Trophoblast cell (in vitro differentiated cells and primary cell): ENCODE measurements at regions not wholly inside any gene's neighbourhood (a gene's known extent, or its start where the extent isn't known, plus 50 kb on each side); places are given as distances from the start of the nearest gene placed in this dataset.
"Not testable (repeated sequence)": the region's sequence is repeated elsewhere in the genome, so short reads cannot be mapped to it uniquely, and the experiment has no call there.

Experiments used
- DNase-seq, 2 donors: peaks; one replicate each; pipeline ENCODE4 v3.0.0-alpha.2; 2016
- H2AFZ ChIP-seq: 2 replicates; pipeline ENCODE4 v1.6.1; 2013; ENCODE audit warnings: low read length, moderate library complexity, mild to moderate bottlenecking; ENCODE audit not compliant: insufficient read depth, poor library complexity
- H2AK5ac ChIP-seq: 2 replicates; pipeline ENCODE4 v1.6.1; 2013; ENCODE audit warnings: mild to moderate bottlenecking, low read length
- H2BK120ac ChIP-seq: 2 replicates; pipeline ENCODE4 v1.6.1; 2013; ENCODE audit warnings: low read length, mild to moderate bottlenecking, moderate library complexity; ENCODE audit not compliant: insufficient read depth, poor library complexity
- H2BK12ac ChIP-seq: 2 replicates; pipeline ENCODE4 v1.6.1; 2013; ENCODE audit warnings: mild to moderate bottlenecking, low read length, moderate library complexity
- H2BK5ac ChIP-seq: 2 replicates; pipeline ENCODE4 v1.6.1; 2013; ENCODE audit warnings: low read length, low read depth, moderate library complexity, mild to moderate bottlenecking; ENCODE audit not compliant: poor library complexity
- H3K14ac ChIP-seq: 2 replicates; pipeline ENCODE4 v1.6.1; 2013; ENCODE audit warnings: mild to moderate bottlenecking, low read length
- H3K18ac ChIP-seq: 2 replicates; pipeline ENCODE4 v1.6.1; 2013; ENCODE audit warnings: mild to moderate bottlenecking, low read length
- H3K23ac ChIP-seq: 2 replicates; pipeline ENCODE4 v1.6.1; 2013; ENCODE audit warnings: low read length
- H3K27ac ChIP-seq: 2 replicates; pipeline ENCODE4 v1.5.1; 2013; ENCODE audit warnings: low read depth, mild to moderate bottlenecking, inconsistent platforms, low read length, moderate library complexity
- H3K27me3 ChIP-seq: 2 replicates; pipeline ENCODE4 v1.6.1; 2013; ENCODE audit warnings: inconsistent platforms, mild to moderate bottlenecking, low read length, moderate library complexity; ENCODE audit not compliant: insufficient read depth
- H3K36me3 ChIP-seq, 2 experiments: 1 replicate in 1 of 2; 2 replicates in 1 of 2; pipeline ENCODE4 v1.6.1; 2013; ENCODE audit warnings: low read length in 2 of 2, mild to moderate bottlenecking in 2 of 2, moderate library complexity in 1 of 2; ENCODE audit not compliant: insufficient read depth in 2 of 2, control insufficient read depth in 1 of 2
- H3K4ac ChIP-seq: 2 replicates; pipeline ENCODE4 v1.6.1; 2013; ENCODE audit warnings: low read depth, mild to moderate bottlenecking, low read length, moderate library complexity
- H3K4me1 ChIP-seq, 2 experiments: 1 replicate in 1 of 2; 2 replicates in 1 of 2; pipeline ENCODE4 v1.6.1; 2013; ENCODE audit warnings: low read length in 2 of 2, mild to moderate bottlenecking in 2 of 2, moderate library complexity in 1 of 2; ENCODE audit not compliant: insufficient read depth in 2 of 2, control insufficient read depth in 1 of 2
- H3K4me2 ChIP-seq: 2 replicates; pipeline ENCODE4 v1.6.1; 2013; ENCODE audit warnings: inconsistent platforms, mild to moderate bottlenecking, low read length, moderate library complexity
- H3K4me3 ChIP-seq: 2 replicates; pipeline ENCODE4 v1.5.1; 2013; ENCODE audit warnings: mild to moderate bottlenecking, low read depth, low read length, inconsistent platforms
- H3K79me1 ChIP-seq: one replicate; pipeline ENCODE4 v1.6.1; 2013; ENCODE audit warnings: low read length
- H3K79me2 ChIP-seq: 2 replicates; pipeline ENCODE4 v1.6.1; 2013; ENCODE audit warnings: low read length, mild to moderate bottlenecking; ENCODE audit not compliant: control insufficient read depth, insufficient read depth, poor library complexity
- H3K9ac ChIP-seq: 2 replicates; pipeline ENCODE4 v1.6.1; 2013; ENCODE audit warnings: mild to moderate bottlenecking, low read length
- H3K9me3 ChIP-seq: 2 replicates; pipeline ENCODE4 v1.6.1; 2013; ENCODE audit warnings: low read depth, mild to moderate bottlenecking, control low read depth, inconsistent platforms, low read length; ENCODE audit not compliant: insufficient read depth
- H4K12ac ChIP-seq: 2 replicates; pipeline ENCODE4 v1.6.1; 2013; ENCODE audit warnings: low read depth, mild to moderate bottlenecking, low read length, moderate library complexity
- H4K8ac ChIP-seq: 2 replicates; pipeline ENCODE4 v1.6.1; 2013; ENCODE audit warnings: low read depth, mild to moderate bottlenecking, low read length, moderate library complexity
- H4K91ac ChIP-seq: one replicate; pipeline ENCODE4 v1.6.1; 2013; ENCODE audit warnings: low read depth, mild to moderate bottlenecking, low read length, moderate library complexity
- WGBS: extraction: QIAGEN DNeasy Blood & Tissue Kit; methylation state at CpG from one replicate; pipeline ENCODE4 v1.1.7; 2013; ENCODE audit warnings: missing lambda C conversion rate; ENCODE audit not compliant: insufficient read length, insufficient coverage; ENCODE audit errors: extremely low coverage; 5-methylcytosine and 5-hydroxymethylcytosine counted together

- Histone ChIP-seq H3K4me1 (peaks cover 0 to 4% of the 10 kb centered on the region in 2 experiments), H3K27ac (no peak overlapping the region), H3K23ac (no peak overlapping the region), H4K8ac (no peak overlapping the region), H2BK5ac (no peak overlapping the region), H3K9me3 (no peaks in the 10 kb centered on the region), H3K79me2 (no peaks in the 10 kb centered on the region), H3K4ac (no peak overlapping the region), H3K27me3 (no peaks in the 10 kb centered on the region), H3K4me2 (peak overlapping the region; percentile 72), H2AK5ac (no peak overlapping the region), H3K18ac (no peak overlapping the region), H3K9ac (no peak overlapping the region), H3K79me1 (peaks cover 4% of the 10 kb centered on the region), H4K12ac (no peak overlapping the region), H2AFZ (no peak overlapping the region), H2BK120ac (peak overlapping the region; percentile 68), H3K4me3 (no peak overlapping the region), H3K14ac (no peak overlapping the region), H2BK12ac (no peak overlapping the region), H4K91ac (no peak overlapping the region), H3K36me3 (no peaks in the 10 kb centered on the region)
- no CpG with 5 or more reads among the region's 8 CpGs for WGBS
- DNase-seq = peak in 1 of 2 donors; percentile 36
Measured at GRCh38 chr6:100228437-100228833, 234.4 kb upstream of the MCHR2 start.

- Histone ChIP-seq H3K79me2 (no peaks in the 10 kb centered on the region), H2AFZ (no peak overlapping the region), H2BK12ac (no peak overlapping the region), H3K36me3 (no peaks in the 10 kb centered on the region), H4K12ac (no peak overlapping the region), H2BK5ac (no peak overlapping the region), H3K9me3 (no peaks in the 10 kb centered on the region), H3K4ac (no peak overlapping the region), H3K27me3 (no peaks in the 10 kb centered on the region), H3K9ac (no peak overlapping the region), H3K79me1 (peaks cover 4% of the 10 kb centered on the region), H2BK120ac (no peak overlapping the region), H3K14ac (no peak overlapping the region), H4K91ac (no peak overlapping the region), H3K4me1 (peaks cover 0 to 4% of the 10 kb centered on the region in 2 experiments), H2AK5ac (no peak overlapping the region), H4K8ac (no peak overlapping the region), H3K27ac (no peak overlapping the region), H3K23ac (no peak overlapping the region), H3K18ac (no peak overlapping the region), H3K4me2 (no peak overlapping the region), H3K4me3 (no peak overlapping the region)
- no peak for DNase-seq
- WGBS = no CpG with 5 or more reads among the region's 3 CpGs
Measured at GRCh38 chr6:100226811-100227210, 232.8 kb upstream of the MCHR2 start.

- H3K4me1 ChIP-seq, H3K36me3 ChIP-seq, H3K79me2 ChIP-seq, H4K12ac ChIP-seq, H3K14ac ChIP-seq, H3K9me3 ChIP-seq, H2BK5ac ChIP-seq, H3K4me2 ChIP-seq, H3K4ac ChIP-seq, H3K23ac ChIP-seq, H2BK120ac ChIP-seq, H2AFZ ChIP-seq, H4K91ac ChIP-seq, DNase-seq, H4K8ac ChIP-seq, H2AK5ac ChIP-seq, H3K9ac ChIP-seq, H3K4me3 ChIP-seq, H3K27ac ChIP-seq, H3K18ac ChIP-seq, H3K27me3 ChIP-seq, H2BK12ac ChIP-seq, H3K79me1 ChIP-seq: not testable (repeated sequence)
- WGBS = no CpG with 5 or more reads among the region's 1 CpG
Measured at GRCh38 chr6:100223952-100224351, 229.9 kb upstream of the MCHR2 start.

- H3K4ac ChIP-seq = no peak overlapping the region
- H3K18ac ChIP-seq = no peak overlapping the region
- no peak overlapping the region for H3K9ac ChIP-seq
- no peaks in the 10 kb centered on the region for H3K79me2 ChIP-seq
- WGBS = no CpG with 5 or more reads among the region's 4 CpGs
- no peak overlapping the region for H2BK5ac ChIP-seq
- no peak overlapping the region for H3K4me2 ChIP-seq
- H2BK120ac ChIP-seq = no peak overlapping the region
- no peaks in the 10 kb centered on the region for H3K9me3 ChIP-seq
- H3K27ac ChIP-seq = no peak overlapping the region
- no peak overlapping the region for H2BK12ac ChIP-seq
- H3K4me1 ChIP-seq = no peaks in the 10 kb centered on the region
- H4K12ac ChIP-seq = no peak overlapping the region
- no peak for DNase-seq
- H4K91ac ChIP-seq = no peak overlapping the region
- H2AK5ac ChIP-seq = no peak overlapping the region
- no peak overlapping the region for H3K14ac ChIP-seq
- no peaks in the 10 kb centered on the region for H3K36me3 ChIP-seq
- H3K23ac ChIP-seq = no peak overlapping the region
- no peaks in the 10 kb centered on the region for H3K27me3 ChIP-seq
- H3K4me3 ChIP-seq = no peak overlapping the region
- H4K8ac ChIP-seq = no peak overlapping the region
- H3K79me1 ChIP-seq = no peaks in the 10 kb centered on the region
- H2AFZ ChIP-seq = no peak overlapping the region
Measured at GRCh38 chr6:100220543-100220942, 226.5 kb upstream of the MCHR2 start.
